Stomach (tissue), 4 donors: ENCODE measurements at regions not wholly inside any gene's neighbourhood (a gene's known extent, or its start where the extent isn't known, plus 50 kb on each side); places are given as distances from the start of the nearest gene placed in this dataset.

Experiments
- POLR2A ChIP-seq, 4 donors: fragments of 450-650 bp; IDR thresholded peaks; one replicate each; pipeline ENCODE4 v1.6.1; 2016; ENCODE audit warnings: antibody characterized with exemption in 4 of 4, control low read depth in 2 of 4, mild to moderate bottlenecking in 1 of 4, moderate library complexity in 1 of 4
- POLR2AphosphoS5 ChIP-seq, 3 donors: sonication (generic); formaldehyde crosslinking; IDR thresholded peaks; one replicate each; pipeline ENCODE4 v1.6.1; 2016; ENCODE audit warnings: antibody characterized with exemption in 3 of 3
- TF ChIP-seq, protein P1 (sequence below), 7 experiments: fragments of 450-650 bp in 4 of 7; fragments of 200-600 bp in 3 of 7; sonication (generic) in 3 of 7; IDR thresholded peaks; one replicate each; pipeline ENCODE4 v1.5.1; 2016 to 2019; ENCODE audit warnings: antibody characterized with exemption in 7 of 7, control low read depth in 2 of 7, mild to moderate bottlenecking in 1 of 7

DNA sequence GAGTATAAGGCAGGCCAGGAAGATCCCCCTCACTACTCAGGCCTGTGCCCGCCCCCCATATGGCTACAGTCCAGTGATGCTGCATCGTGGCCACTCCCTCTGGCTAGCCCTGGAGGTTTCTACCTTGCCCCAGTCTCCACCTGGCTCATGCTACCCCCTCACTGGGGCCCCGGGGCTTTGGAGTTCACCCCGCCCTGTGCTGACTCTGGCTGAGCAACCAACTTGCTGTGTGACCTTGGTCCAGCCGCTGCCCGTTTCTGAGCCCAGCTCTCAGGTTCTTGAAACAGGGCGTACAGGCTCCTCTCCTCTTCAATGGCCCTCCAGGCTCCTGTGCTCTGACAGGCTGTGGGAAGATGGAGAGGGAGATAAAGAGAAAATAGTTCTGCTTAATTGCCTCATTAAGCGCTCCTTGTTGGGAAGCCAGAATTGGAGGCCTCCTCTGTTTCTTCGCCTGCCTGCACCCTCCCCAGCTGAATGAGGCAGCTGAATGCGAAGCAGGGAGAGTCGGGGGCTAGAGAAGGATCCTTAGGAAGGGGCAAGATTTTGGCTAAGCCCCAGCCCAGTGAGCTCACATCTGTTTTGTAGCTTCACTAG lies 138.2 kb upstream of the NCOR2 start:
- TF ChIP-seq, protein P1, sequence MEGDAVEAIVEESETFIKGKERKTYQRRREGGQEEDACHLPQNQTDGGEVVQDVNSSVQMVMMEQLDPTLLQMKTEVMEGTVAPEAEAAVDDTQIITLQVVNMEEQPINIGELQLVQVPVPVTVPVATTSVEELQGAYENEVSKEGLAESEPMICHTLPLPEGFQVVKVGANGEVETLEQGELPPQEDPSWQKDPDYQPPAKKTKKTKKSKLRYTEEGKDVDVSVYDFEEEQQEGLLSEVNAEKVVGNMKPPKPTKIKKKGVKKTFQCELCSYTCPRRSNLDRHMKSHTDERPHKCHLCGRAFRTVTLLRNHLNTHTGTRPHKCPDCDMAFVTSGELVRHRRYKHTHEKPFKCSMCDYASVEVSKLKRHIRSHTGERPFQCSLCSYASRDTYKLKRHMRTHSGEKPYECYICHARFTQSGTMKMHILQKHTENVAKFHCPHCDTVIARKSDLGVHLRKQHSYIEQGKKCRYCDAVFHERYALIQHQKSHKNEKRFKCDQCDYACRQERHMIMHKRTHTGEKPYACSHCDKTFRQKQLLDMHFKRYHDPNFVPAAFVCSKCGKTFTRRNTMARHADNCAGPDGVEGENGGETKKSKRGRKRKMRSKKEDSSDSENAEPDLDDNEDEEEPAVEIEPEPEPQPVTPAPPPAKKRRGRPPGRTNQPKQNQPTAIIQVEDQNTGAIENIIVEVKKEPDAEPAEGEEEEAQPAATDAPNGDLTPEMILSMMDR (IDR thresholded peaks at IDR 0.05): no peak
- TF ChIP-seq POLR2A (IDR thresholded peaks at IDR 0.05): no peak
- TF ChIP-seq POLR2AphosphoS5 (IDR thresholded peaks at IDR 0.05): no peak
